IMR-90 (cell line): ENCODE measurements at regions not wholly inside any gene's neighbourhood (a gene's known extent, or its start where the extent isn't known, plus 50 kb on each side); places are given as distances from the start of the nearest gene placed in this dataset.

Experiments
- BHLHE40 ChIP-seq: fragments of 150-350 bp; IDR thresholded peaks from 2 replicates; pipeline ENCODE4 v1.6.1; 2016; ENCODE audit warnings: mild to moderate bottlenecking, low read depth, low read length
- CEBPB ChIP-seq: IDR thresholded peaks from 2 replicates; pipeline ENCODE4 v1.6.1; 2012; ENCODE audit warnings: low read depth, low read length, improper control_type of control experiment
- CHD1 ChIP-seq: IDR thresholded peaks from 2 replicates; pipeline ENCODE4 v1.6.1; 2012; ENCODE audit warnings: low read depth, low read length, improper control_type of control experiment
- MAFK ChIP-seq: IDR thresholded peaks from 2 replicates; pipeline ENCODE4 v1.6.1; 2012; ENCODE audit warnings: low read depth, low read length, improper control_type of control experiment
- MXI1 ChIP-seq: IDR thresholded peaks from 2 replicates; pipeline ENCODE4 v1.6.1; 2012; ENCODE audit warnings: low read depth, mild to moderate bottlenecking, low read length, moderate library complexity, borderline replicate concordance
- POLR2A ChIP-seq: IDR thresholded peaks from 2 replicates; pipeline ENCODE4 v1.6.1; 2012; ENCODE audit warnings: mild to moderate bottlenecking, low read depth, low read length
- RAD21 ChIP-seq: IDR thresholded peaks from 2 replicates; pipeline ENCODE4 v1.6.1; 2012; ENCODE audit warnings: low read length, improper control_type of control experiment
- RCOR1 ChIP-seq: IDR thresholded peaks from 2 replicates; pipeline ENCODE4 v1.6.1; 2012; ENCODE audit warnings: mild to moderate bottlenecking, low read length, improper control_type of control experiment; ENCODE audit not compliant: insufficient replicate concordance
- RFX5 ChIP-seq: IDR thresholded peaks from 2 replicates; pipeline ENCODE4 v1.8.0; 2012; ENCODE audit warnings: low read depth, mild to moderate bottlenecking, low read length, moderate library complexity
- USF2 ChIP-seq: fragments of 150-350 bp; IDR thresholded peaks from 2 replicates; pipeline ENCODE4 v1.6.1; 2017; ENCODE audit warnings: mild to moderate bottlenecking, antibody characterized with exemption, low read length, low read depth
- TF ChIP-seq, protein P1 (sequence below): conservative IDR thresholded peaks from 2 replicates; pipeline ENCODE4 v1.5.1; 2012; ENCODE audit warnings: mild to moderate bottlenecking, low read depth, low read length, improper control_type of control experiment
- TF ChIP-seq, protein P2 (sequence below): fragments of 150-350 bp; IDR thresholded peaks from 2 replicates; pipeline ENCODE4 v1.6.1; 2016; ENCODE audit warnings: low read depth, mild to moderate bottlenecking, low read length, moderate library complexity, borderline replicate concordance

GRCh38 chr16:79931721-79932120 lies 331.2 kb upstream of the MAF start:
- TF ChIP-seq MXI1 (no peak), BHLHE40 (no peak), RFX5 (no peak), RCOR1 (no peak), RAD21 (no peak), CHD1 (no peak), CEBPB (no peak), POLR2A (no peak), USF2 (no peak), MAFK (no peak)
- TF ChIP-seq, protein P1, sequence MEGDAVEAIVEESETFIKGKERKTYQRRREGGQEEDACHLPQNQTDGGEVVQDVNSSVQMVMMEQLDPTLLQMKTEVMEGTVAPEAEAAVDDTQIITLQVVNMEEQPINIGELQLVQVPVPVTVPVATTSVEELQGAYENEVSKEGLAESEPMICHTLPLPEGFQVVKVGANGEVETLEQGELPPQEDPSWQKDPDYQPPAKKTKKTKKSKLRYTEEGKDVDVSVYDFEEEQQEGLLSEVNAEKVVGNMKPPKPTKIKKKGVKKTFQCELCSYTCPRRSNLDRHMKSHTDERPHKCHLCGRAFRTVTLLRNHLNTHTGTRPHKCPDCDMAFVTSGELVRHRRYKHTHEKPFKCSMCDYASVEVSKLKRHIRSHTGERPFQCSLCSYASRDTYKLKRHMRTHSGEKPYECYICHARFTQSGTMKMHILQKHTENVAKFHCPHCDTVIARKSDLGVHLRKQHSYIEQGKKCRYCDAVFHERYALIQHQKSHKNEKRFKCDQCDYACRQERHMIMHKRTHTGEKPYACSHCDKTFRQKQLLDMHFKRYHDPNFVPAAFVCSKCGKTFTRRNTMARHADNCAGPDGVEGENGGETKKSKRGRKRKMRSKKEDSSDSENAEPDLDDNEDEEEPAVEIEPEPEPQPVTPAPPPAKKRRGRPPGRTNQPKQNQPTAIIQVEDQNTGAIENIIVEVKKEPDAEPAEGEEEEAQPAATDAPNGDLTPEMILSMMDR: no peak
- TF ChIP-seq, protein P2, sequence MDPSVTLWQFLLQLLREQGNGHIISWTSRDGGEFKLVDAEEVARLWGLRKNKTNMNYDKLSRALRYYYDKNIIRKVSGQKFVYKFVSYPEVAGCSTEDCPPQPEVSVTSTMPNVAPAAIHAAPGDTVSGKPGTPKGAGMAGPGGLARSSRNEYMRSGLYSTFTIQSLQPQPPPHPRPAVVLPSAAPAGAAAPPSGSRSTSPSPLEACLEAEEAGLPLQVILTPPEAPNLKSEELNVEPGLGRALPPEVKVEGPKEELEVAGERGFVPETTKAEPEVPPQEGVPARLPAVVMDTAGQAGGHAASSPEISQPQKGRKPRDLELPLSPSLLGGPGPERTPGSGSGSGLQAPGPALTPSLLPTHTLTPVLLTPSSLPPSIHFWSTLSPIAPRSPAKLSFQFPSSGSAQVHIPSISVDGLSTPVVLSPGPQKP: no peak
